ENCODE measurements at regions not wholly inside any gene's neighbourhood (a gene's known extent, or its start where the extent isn't known, plus 50 kb on each side); places are given as distances from the start of the nearest gene placed in this dataset.

- TF ChIP-seq RAD21 (IDR thresholded peaks at IDR 0.05; ENCODE audit: low read depth) (no peak), POLR2A (IDR thresholded peaks at IDR 0.05; ENCODE audit: borderline replicate concordance, extremely low read depth, insufficient read depth, insufficient read length) (no peak), CTCF (IDR thresholded peaks at IDR 0.05 in 2 of 3, conservative IDR thresholded peaks at IDR 0.05 in 1 of 3; ENCODE audit: borderline replicate concordance in 1 of 3, insufficient read depth in 1 of 3, low read depth in 2 of 3, low read length in 2 of 3) (no peak), REST (IDR thresholded peaks at IDR 0.05; ENCODE audit: low read depth) (no peak), MAX (IDR thresholded peaks at IDR 0.05) (no peak)
Observed at GRCh38 chr3:95627293-95627692, 1187.1 kb upstream of the EPHA6 start.
